Hepatocyte (in vitro differentiated cells): ENCODE measurements at regions not wholly inside any gene's neighbourhood (a gene's known extent, or its start where the extent isn't known, plus 50 kb on each side); places are given as distances from the start of the nearest gene placed in this dataset.

Experiments used
- CTCF ChIP-seq: fragments of 200-600 bp; sonication (generic); IDR thresholded peaks from 2 replicates; pipeline ENCODE4 v1.5.1; 2016; ENCODE audit warnings: antibody characterized with exemption, mild to moderate bottlenecking; ENCODE audit not compliant: poor library complexity
- EZH2 ChIP-seq: fragments of 200-600 bp; sonication (generic); IDR thresholded peaks from 2 replicates; pipeline ENCODE4 v1.6.1; 2016; ENCODE audit warnings: antibody characterized with exemption, mild to moderate bottlenecking, borderline replicate concordance

- no peak for TF ChIP-seq CTCF
- TF ChIP-seq EZH2: no peak
Measured at GRCh38 chr15:27683121-27683520, 416.0 kb downstream of the OCA2 start.
